Liver (tissue), 3 donors: ENCODE measurements at regions not wholly inside any gene's neighbourhood (a gene's known extent, or its start where the extent isn't known, plus 50 kb on each side); places are given as distances from the start of the nearest gene placed in this dataset.

Experiments
- CTCF ChIP-seq: fragments of 150-350 bp; IDR thresholded peaks from 2 replicates; pipeline ENCODE4 v1.5.1; 2017; ENCODE audit warnings: improper control_type of control experiment, low read depth, low read length; ENCODE audit not compliant: missing input control
- NR2F2 ChIP-seq: IDR thresholded peaks from 2 replicates; pipeline ENCODE4 v1.6.1; 2016; ENCODE audit warnings: antibody characterized with exemption
- RAD21 ChIP-seq, 2 donors: IDR thresholded peaks; 2 replicates each; pipeline ENCODE4 v1.6.1; 2016; ENCODE audit warnings: antibody characterized with exemption in 2 of 2, mild to moderate bottlenecking in 2 of 2
- donor health status: healthy.
- donor health status: healthy.

- no peak for TF ChIP-seq CTCF
- no peak for TF ChIP-seq NR2F2
- TF ChIP-seq RAD21 (IDR thresholded peaks at IDR 0.05): no peak
These were observed 454.1 kb upstream of the SGCG start for GRCh38 chr13:22726726-22727125.
